NCI-H748 (cell line): ENCODE measurements at regions not wholly inside any gene's neighbourhood (a gene's known extent, or its start where the extent isn't known, plus 50 kb on each side); places are given as distances from the start of the nearest gene placed in this dataset.
A peak's percentile ranks its signal among the peaks of the same experiment; 100 is the strongest.

ENCODE experiments used
- DNase-seq: peaks from one replicate; lab custom pipeline; 2025; ENCODE audit not compliant: unreplicated experiment; lab: John Stamatoyannopoulos, UW

DNA sequence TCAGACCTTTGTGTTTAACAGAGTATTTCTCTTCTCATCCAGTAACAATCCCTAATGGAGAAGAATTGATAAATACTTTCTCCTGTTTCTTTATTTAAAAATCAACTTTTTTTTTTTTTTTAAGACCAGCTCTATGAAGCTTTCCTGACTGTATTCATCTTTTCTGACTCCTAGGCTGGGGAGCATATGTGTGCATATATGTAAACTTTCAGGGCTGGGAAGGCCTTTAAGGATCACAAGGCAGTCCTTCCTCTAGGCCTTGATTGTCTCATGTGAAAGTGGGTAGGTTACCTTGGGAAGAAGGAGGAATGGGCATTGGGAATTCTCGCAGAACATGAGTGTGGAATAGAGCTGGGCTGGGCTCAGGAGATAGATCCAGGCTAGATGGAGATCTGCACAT is 292.9 kb upstream of the SALL1 start:
- no peak for DNase-seq

DNA sequence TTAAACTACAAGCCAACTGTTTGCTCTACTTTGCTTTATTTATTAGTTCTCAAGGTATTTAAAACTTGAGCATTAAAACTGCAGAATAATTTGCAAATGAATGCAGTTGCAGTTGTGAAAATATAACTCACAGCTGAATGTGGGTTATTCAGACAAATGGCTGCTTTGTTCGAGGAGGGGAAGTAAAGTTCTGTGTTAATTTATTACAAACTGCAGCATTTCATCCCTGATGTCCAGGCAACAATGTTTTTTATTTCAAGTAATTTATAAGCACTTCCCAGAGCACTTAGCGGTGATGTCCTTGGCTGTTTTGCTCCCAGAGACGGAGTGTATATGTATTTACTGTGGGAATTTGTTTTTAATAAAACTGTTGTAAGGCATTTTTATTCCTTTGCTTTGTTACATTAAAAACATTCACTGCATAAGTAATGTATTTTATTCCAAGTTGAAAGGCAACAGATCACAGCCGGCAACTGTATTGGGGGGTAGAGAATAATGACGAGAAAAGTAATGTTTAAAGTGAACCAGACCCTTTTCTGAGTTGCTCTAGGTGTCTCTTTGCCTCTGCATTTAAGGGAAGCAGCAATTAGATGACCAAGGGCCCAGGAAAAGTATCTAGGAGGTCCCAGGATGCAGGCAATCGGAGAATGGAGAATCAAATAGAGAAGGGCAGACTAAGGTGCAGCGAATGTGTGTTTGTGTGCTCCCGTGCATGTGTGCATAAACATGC is 291.2 kb upstream of the SALL1 start:
- DNase-seq = no peak

DNA sequence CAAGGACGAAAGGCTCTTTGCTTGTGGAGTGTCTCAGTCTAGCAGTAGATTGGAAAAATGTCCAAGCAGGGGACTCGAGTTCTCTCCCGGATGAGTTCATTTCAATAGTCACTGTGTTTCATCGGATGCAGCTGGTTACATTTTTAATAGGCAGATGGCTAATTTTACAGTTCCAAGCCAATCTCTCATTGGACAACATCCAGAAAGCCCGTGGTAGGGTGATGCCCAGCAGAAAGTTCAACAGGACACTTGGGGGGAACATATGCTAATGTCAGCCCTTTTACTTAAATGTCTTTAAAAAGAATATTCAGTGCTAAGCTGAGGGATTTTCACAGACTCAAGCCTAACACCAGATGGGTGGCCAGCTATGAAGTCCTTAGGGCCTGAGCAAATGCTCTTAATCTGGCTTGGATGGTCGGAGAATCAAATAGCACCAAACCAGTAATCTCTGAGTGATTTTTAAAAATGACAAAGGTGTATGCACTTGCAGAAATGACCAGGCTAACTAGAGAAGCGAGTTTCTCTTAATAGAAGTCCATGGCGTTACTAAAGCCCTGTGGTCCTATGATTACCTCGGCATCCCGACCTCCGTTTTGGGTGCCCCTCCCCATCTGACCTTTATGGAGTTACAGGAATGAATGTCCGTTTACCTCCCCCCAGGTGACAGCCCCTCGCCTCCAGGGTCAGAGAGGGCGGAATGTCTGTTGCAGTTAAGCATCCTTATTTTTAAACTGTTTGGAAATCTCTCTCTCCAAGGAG is 289.2 kb upstream of the SALL1 start:
- no peak for DNase-seq

DNA sequence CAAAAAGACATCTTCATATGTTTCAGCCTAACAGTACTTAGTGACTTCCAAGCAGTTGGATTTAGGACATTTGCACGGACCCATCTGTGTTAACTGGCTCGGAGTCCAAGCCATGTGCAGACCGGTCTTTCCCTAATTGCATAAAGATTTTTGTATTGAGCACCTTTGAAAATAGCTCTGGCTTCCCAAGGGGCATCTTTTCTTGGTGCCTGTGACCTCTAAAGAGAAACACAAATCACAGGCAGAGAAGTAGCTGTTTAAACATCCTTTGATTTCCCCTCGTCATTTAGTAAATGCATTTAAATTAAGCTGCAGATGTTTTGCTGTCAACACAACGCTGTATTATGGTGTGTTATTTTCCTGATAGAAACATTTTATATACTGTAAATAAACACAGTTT is 288.2 kb upstream of the SALL1 start:
- DNase-seq = no peak

DNA sequence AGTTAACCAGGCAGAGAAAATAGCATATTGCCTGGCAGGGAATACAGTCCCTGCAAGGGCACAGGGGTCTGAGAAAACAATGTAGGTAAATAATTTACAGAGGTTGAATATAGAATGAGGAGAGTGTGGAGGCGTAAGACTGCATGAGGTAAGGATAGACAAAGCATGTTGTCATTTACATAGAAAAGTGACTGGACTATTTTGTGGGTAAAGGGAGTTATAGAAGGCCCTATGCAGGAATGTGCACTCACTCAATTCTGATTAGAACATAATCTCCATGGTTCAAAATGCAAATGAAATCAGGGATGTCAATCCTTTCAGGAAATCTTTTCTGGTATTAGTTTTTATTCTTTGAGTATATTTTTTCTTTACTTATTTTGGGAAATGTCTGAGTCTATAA is 285.7 kb upstream of the SALL1 start:
- no peak for DNase-seq

DNA sequence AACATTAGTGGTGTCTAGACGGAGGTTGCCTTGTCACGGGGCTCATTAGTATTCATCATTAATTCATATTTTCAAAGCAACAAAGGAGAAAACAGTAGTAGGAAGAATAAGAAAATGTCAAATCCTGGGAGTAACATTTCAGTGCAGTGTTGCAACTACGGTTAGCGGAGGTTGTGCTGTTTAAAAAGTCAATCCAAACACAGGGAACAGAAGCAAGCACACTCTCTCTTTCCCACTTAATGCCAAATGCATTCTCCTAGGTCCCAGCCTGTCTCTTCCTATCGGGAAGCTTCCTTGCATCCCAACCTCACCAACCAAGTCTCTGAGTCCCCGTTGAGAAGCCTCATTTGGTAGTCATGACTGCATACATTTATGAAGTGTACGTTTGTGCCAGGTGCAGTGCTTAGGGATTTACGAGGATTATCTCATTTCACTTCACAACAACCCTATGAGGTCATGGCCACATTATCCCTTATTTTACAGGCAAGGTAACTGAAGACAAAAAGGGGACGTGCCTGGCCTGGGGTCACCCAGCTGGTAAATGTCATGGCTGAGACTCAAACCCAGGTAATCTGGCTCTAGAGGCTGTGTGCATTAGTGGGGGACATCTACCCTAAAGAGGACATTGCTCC is 283.6 kb upstream of the SALL1 start:
- peak; percentile 3 for DNase-seq

DNA sequence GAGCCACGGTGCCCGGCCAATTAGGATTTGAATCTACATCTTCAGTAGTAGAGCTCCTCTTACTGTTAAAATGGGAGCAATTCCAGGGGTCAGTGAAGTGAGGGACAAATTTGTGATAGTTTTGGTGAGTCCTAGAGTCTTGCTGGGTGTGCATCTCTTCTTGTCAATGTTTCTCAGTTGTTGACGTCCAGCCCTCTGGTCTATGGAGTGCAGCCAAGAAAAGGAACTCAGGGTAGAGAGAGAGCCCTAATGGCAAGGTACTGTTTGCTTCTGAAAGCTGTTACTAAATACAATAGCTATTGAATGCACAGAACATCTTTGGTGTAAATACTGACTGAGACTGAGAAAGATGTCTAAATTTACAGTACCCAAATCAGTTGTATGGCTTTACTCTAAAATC is 282.5 kb upstream of the SALL1 start:
- DNase-seq = no peak

DNA sequence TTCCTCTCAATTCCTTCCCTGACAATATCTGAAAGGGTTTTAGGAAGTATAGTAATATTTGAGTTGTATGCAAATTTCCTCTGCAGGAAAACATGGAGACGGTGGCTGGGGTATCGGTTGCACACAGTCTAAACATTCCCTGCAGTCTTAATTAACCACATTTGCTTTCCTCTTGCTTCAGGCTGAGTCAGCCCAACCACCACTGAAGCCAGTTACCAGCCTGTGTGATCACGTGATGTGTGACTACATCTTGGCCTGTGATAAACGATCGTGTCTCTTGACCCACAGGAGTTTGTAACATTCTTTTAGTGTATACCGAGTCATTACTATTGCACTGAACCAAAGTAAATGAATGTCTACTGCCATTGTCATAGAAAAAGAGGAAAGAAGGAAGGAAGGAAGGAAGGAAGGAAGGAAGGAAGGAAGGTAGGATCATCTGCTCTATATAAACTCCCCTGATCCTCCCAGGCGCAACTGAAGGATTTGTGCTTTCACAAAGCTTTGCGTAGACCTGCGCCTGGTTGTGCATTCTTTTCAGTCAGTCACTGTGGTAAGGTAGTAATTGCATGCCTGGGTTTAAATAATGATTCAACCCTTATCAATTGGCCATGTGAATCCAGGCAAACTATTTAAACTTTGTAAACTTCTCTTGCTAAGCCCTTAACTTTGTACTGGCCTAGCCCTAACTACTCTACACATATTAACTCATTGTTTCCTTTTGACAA is 280.6 kb upstream of the SALL1 start:
- DNase-seq = peak; percentile 1

DNA sequence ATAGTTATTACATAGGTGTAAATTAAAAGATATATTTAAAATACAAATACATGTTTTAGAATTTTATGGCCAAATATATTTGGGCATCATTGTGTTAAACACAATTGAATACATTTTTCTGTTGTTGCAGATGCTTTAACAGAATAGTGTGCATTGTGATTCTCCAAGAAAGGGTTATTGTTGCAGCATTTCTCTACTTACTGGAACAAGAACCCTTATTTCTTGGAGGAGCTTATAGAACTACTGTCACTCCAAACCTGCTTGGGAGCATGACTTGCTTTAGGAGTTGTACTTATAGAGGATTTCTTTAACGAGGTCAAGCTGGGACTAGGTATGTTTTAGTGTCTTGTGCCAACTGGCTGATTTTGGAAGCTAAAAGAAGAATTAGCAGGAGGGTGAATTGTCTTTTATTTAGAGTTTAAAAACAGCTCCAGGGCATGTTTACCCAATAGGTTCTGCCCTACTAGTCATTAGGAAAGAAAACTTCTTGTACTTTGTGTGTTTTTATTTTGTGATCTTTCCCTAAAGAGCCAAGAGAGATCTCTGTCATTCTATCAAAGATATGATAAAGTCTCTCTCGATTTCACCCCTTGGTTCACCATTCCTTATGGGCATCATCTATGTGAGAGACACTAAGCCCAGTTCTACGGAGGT is 279.8 kb upstream of the SALL1 start:
- DNase-seq = no peak

DNA sequence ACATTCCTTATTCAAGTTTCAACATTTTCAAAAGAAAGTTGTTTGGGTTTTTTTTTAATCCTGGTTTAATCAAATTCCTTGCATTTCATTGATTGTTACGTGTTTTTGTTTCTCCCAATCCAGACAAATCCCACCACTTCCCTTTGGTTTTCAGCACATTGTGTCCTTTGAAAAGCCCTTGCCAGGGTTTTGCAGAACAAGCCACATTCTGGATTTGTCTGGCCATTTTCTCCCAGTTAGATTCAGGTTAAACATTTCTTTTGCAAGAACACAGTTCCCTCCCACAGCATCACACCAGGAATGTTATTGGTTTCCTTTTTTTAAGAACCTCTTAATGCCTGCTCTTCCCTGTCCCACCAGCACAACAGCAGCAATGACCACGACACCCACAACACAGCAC is 278.0 kb upstream of the SALL1 start:
- DNase-seq = no peak

DNA sequence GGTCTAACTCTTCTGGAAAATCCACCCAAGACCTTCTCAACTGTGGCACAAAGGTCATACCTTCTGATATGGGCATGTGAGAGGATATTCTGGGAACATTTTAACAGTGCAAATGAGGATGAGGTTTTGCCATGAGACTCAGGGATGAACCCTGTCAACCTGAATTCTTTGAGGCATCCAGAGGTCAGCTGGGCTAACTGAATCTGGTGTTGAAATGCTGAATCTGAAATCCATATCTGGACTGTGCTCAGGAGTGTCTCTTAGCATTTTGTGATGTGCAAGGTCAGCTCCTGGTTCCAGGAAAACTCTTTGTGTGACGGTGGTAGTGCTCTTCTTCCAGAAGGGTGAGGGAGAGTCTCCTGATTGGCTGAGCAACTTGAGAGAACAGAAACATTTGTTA is 276.0 kb upstream of the SALL1 start:
- no peak for DNase-seq

DNA sequence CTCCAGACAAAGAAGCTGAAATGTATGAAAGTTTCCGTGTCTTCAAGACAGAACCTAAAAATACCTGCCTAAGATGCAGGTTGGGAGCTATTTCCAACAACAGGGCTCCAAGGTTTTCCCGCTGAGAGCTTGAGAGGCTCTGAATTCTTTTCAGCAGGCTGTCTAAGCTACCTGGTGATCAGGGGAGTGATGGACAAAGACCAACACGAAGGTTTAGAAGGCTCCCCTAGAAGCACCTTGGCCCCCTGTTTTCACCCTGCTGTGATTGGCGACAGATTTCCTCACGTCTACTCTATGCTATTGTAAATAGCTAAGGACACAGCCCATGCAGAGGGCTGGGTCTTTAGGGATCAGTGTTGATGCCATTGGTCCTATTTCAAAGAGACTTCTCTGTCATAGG is 275.2 kb upstream of the SALL1 start:
- DNase-seq = no peak

DNA sequence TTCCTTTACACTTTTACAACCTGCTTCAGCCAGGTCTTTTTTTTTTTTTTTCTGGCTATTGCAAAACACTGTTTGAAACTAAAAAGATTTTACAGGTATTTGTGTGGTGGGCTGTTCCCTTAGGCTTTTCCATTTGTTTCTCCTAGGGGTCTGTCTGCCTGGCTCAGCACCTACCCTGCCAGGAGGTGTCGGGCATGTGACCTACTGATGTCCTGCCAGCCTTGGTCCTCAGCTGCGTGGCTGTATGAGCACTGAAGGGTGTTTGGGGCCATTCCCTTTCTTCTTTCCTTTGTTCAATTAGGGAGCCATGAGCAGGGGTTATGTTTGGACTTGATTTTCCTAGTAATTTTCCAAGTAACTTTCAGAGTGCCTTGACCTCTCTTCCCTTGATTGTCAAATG is 269.2 kb upstream of the SALL1 start:
- DNase-seq = no peak

DNA sequence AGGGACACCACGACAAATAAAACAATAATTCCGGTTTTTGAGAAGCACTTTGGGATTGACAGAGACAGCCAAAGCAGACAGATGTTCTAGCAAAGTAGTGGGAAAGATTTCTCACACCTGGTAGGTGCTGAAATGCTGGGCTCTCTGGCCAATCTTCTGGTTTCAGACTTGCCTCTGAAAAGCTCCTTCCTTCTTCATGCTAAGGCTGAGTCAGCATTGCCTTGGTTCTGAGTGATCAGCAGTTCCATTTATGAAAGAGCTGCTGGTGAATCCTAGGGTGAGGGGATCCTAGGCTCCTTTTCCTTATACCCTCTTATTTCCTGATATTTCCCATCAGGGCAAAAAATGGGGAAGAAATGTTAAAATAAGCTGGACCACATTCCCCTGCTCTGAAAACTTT is 268.7 kb upstream of the SALL1 start:
- no peak for DNase-seq

DNA sequence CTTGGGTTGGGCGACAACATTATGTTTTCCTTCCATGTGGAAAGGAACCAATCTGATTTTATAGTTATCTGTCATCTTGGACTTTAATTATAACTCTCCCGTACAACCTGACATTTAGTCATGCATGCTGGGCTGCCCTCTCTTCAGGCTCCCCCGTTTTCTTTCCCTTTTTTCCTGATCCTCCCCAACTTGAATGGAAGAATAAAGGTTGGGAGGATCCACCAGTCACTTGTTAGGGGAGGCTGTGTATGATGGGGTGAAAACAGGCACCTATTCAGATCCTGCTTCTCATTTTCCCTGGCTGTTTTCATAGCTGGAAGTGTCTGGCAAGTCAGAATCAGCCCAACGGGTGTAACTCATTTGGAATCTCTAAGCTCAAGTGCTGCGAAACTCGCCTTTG is 267.2 kb upstream of the SALL1 start:
- DNase-seq = no peak

DNA sequence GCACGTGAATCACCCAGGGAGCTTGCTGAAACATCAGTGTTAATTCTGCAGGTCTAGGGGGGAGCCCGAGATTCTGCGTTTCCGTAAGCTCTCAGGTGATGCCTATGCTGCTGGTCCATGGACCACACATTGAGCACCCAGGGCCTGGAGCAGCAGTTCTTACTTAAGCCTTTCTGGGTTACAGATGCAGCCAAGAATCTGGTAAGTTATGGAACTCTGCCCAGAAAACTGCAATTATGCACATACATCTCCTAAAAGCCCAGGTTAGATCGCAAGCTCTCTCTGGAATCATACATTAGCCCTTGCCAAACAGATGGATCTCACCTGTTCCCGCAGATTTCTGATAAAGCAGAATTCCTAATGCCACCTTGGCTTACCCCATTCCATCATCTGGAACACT is 265.9 kb upstream of the SALL1 start:
- DNase-seq = no peak

DNA sequence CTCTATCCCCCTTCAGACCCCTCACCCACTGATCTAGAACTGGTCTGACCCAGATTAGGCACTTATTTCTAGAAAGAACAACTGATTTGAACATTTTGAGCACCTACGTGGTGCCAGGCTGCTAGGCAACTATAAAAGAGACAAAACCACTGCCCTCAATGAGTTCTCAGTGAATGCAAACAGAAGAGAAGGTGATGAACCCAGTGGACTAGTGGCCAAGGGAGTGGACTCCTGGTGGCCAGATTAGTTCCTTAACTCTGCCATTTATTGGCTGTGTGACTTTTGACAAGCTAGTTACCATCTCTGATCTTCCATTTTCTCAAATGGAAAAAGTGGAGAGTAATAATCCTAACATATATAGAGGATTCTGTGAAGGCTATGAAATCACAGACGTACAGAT is 259.1 kb upstream of the SALL1 start:
- no peak for DNase-seq

DNA sequence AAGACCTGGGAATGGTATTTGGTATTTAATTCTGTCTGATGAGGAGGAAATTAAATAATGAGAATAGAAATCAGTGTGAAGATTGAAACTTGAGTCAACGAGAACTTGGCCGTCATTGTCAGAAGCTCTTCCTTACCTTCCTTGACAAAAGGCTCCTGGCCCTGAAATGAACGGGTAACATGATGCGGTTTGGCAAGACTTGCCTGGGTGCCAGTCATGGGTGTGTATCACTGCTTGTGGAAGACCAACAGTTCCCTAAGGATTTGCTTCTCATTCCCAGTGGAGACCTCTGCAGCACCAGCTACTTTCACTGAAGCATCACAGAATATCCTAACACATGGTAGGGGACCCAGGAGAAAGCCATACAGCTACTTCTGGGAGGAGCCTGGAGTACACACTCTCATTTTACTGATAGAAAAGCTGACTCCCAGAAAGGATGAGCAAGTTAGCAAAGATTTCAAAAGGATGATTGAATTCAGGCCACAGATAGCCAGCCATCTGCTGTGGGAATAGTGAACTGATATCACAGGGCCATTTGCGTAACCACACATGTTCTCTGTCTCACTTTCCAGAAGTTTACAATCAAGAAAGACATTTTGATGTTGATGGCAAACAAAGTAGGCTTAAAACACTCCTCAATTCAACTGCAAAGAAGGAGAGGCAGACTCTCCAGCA is 258.1 kb upstream of the SALL1 start:
- no peak for DNase-seq

DNA sequence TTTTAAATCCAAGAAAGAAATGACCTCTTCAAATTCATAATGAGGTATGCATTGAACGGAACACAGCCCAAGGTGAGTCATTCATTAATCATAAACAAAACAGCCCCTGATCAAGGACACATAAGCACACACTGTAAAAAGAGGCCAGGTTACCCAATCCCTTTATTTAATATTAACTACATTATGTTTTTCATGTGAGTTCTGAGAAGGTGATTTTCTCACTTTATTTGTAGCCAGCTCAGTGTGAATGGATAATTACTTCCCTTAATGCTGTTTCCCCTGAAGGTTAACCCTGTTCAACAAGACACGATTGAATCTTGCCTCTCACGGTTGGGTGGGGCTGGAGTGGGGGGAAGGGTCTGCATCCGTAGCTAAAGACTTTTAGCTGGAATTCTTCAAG is 257.3 kb upstream of the SALL1 start:
- DNase-seq = no peak

DNA sequence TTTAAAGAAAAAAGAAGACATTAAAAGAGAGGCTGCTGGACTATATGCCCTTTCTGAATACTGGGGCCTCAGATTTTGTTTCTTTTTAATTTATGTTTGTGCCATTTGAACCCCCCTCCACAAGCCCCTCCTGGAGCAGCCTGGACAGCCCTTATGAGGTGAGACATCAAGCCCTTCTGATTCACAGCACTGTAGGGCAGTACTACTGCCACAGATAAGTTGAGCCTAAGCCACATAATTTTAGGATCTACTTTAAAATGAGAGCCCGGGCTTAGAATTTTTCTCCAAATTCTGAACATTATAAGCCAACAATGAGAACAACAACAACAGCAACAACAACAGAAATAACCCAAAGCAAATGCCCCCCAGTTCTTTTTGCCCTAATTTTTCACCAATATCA is 256.9 kb upstream of the SALL1 start:
- no peak for DNase-seq

DNA sequence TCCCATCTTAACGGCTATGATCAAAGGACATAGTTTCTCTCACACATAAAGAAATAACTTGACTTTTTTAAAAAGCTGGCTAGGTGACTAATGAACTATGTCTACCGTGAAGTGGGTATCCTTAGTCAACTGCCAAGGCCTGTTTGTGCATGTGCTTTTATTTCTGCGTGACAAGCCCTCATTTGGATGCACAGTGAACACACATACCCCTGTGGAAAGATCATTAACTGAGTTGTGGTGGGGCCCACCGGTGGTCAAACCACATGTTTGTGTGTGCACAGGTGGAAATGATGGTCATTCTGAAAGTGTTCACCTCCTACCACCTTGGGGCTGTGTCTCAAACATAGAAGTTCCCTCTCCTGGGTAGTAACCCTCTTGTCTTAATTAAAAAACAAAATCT is 256.1 kb upstream of the SALL1 start:
- DNase-seq = no peak
